ENCODE measurements at regions not wholly inside any gene's neighbourhood (a gene's known extent, or its start where the extent isn't known, plus 50 kb on each side); places are given as distances from the start of the nearest gene placed in this dataset.

- Mint-ChIP-seq H3K27ac (no peak overlapping the region), H3K4me3 (no peak overlapping the region), H3K36me3 (ENCODE audit: low read depth) (no peaks in the 10 kb centered on the region), H3K27me3 (ENCODE audit: insufficient read depth, low read depth, poor library complexity) (peaks cover 4% of the 10 kb centered on the region), H3K9me3 (no peaks in the 10 kb centered on the region), H3K4me1 (no peaks in the 10 kb centered on the region; the same call in 2 of the 3 replicates)
- Histone ChIP-seq H3K36me3 (ENCODE audit: insufficient read depth) (no peaks in the 10 kb centered on the region), H3K9me2 (ENCODE audit: insufficient read depth) (no peaks in the 10 kb centered on the region), H3K79me2 (replicated peaks; ENCODE audit: insufficient read depth) (no peaks in the 10 kb centered on the region), H3K4me2 (peak overlapping the region; percentile 32; the same call in 1 of the 2 replicates), H3K4me1 (ENCODE audit: insufficient read depth) (peaks cover 3% of the 10 kb centered on the region; the same call in 1 of the 2 replicates), H3K27ac (ENCODE audit: low read depth) (no peak overlapping the region), H2AFZ (no peak overlapping the region), H3K4me3 (no peak overlapping the region), H3K27me3 (ENCODE audit: insufficient read depth) (no peaks in the 10 kb centered on the region), H4K20me1 (replicated peaks; ENCODE audit: insufficient read depth) (no peaks in the 10 kb centered on the region), H3F3A (replicated peaks; ENCODE audit: low read depth) (no peaks in the 10 kb centered on the region)
- DNase-seq (ENCODE audit: low spot score) (peak; percentile 43), ATAC-seq (peak; percentile 40)
- no peak for TF ChIP-seq ZNF331 (CRISPR knock-in tag; IDR thresholded peaks at IDR 0.05; ENCODE audit: low read depth)
- no peak for TF ChIP-seq ZNF114 (CRISPR knock-in tag; IDR thresholded peaks at IDR 0.05)
- TF ChIP-seq EZH2phosphoT487 (IDR thresholded peaks at IDR 0.05; ENCODE audit: unreplicated experiment): no peak
- no peak for TF ChIP-seq JUNB (IDR thresholded peaks at IDR 0.05; ENCODE audit: unreplicated experiment)
- TF ChIP-seq POLR2AphosphoS5 (IDR thresholded peaks at IDR 0.05; ENCODE audit: low read depth): no peak
- no peak for TF ChIP-seq NANOG (IDR thresholded peaks at IDR 0.05; ENCODE audit: borderline replicate concordance)
- no peak for TF ChIP-seq STAT1 (IDR thresholded peaks at IDR 0.05; ENCODE audit: unreplicated experiment)
Measured at GRCh38 chr5:2039180-2039531, 156.4 kb upstream of the IRX4 start.

- ATAC-seq (peak; percentile 96), DNase-seq (ENCODE audit: low spot score) (peak; percentile 95)
- Mint-ChIP-seq H3K27me3 (ENCODE audit: insufficient read depth, low read depth, poor library complexity) (peaks cover 4% of the 10 kb centered on the region), H3K36me3 (ENCODE audit: low read depth) (no peaks in the 10 kb centered on the region), H3K9me3 (no peaks in the 10 kb centered on the region), H3K4me1 (no peaks in the 10 kb centered on the region; the same call in 2 of the 3 replicates), H3K4me3 (peak overlapping the region; percentile 62; the same call in 2 of the 3 replicates), H3K27ac (no peak overlapping the region)
- H3K4me2 ChIP-seq: peak overlapping the region; percentile 80
- peaks cover 3% of the 10 kb centered on the region; the same call in 1 of the 2 replicates for H3K4me1 ChIP-seq (ENCODE audit: insufficient read depth)
- H3K27ac ChIP-seq (ENCODE audit: low read depth): no peak overlapping the region
- H3F3A ChIP-seq (replicated peaks; ENCODE audit: low read depth): no peaks in the 10 kb centered on the region
- H2AFZ ChIP-seq: no peak overlapping the region
- peak overlapping the region; percentile 58 for H3K4me3 ChIP-seq
- no peaks in the 10 kb centered on the region for H3K27me3 ChIP-seq (ENCODE audit: insufficient read depth)
- TF ChIP-seq POLR2AphosphoS5 (IDR thresholded peaks at IDR 0.05; ENCODE audit: low read depth): no peak
- peak; percentile 52 to 72 for TF ChIP-seq CTCF (conservative IDR thresholded peaks at IDR 0.05; ENCODE audit: low read depth in 2 of 2)
- H3K79me2 ChIP-seq (replicated peaks; ENCODE audit: insufficient read depth): no peaks in the 10 kb centered on the region
- H3K9me2 ChIP-seq (ENCODE audit: insufficient read depth): no peaks in the 10 kb centered on the region
- no peaks in the 10 kb centered on the region for H3K36me3 ChIP-seq (ENCODE audit: insufficient read depth)
- H4K20me1 ChIP-seq (replicated peaks; ENCODE audit: insufficient read depth): no peaks in the 10 kb centered on the region
Measured at GRCh38 chr5:2038321-2039179, 155.8 kb upstream of the IRX4 start.

- Histone ChIP-seq H3K27ac (ENCODE audit: low read depth) (no peak overlapping the region), H3K4me3 (no peak overlapping the region), H3K9me2 (ENCODE audit: insufficient read depth) (no peaks in the 10 kb centered on the region), H3K4me1 (ENCODE audit: insufficient read depth) (peaks cover 3% of the 10 kb centered on the region; the same call in 1 of the 2 replicates), H3K4me2 (no peak overlapping the region), H3F3A (replicated peaks; ENCODE audit: low read depth) (no peaks in the 10 kb centered on the region), H3K27me3 (ENCODE audit: insufficient read depth) (no peaks in the 10 kb centered on the region), H2AFZ (no peak overlapping the region), H4K20me1 (replicated peaks; ENCODE audit: insufficient read depth) (no peaks in the 10 kb centered on the region), H3K79me2 (replicated peaks; ENCODE audit: insufficient read depth) (no peaks in the 10 kb centered on the region), H3K36me3 (ENCODE audit: insufficient read depth) (no peaks in the 10 kb centered on the region)
- ATAC-seq (no peak), DNase-seq (ENCODE audit: low spot score) (no peak)
- peaks cover 5% of the 10 kb centered on the region for H3K4me1 Mint-ChIP-seq
- no peaks in the 10 kb centered on the region for H3K36me3 Mint-ChIP-seq (ENCODE audit: low read depth)
- H3K27me3 Mint-ChIP-seq (ENCODE audit: insufficient read depth, low read depth, poor library complexity): peaks cover 9% of the 10 kb centered on the region
- H3K9me3 Mint-ChIP-seq: 0 out of 3 replicates have a peak, but pooled peaks cover 4% of the 10 kb centered on the region
- H3K4me3 Mint-ChIP-seq: no peak overlapping the region
- no peak overlapping the region for H3K27ac Mint-ChIP-seq
- TF ChIP-seq CTCF (conservative IDR thresholded peaks at IDR 0.05; ENCODE audit: low read depth in 2 of 2) (no peak), ETS1 (IDR thresholded peaks at IDR 0.05) (no peak), EZH2 (IDR thresholded peaks at IDR 0.05; ENCODE audit: low read depth, unreplicated experiment) (no peak), ZNF114 (CRISPR knock-in tag; IDR thresholded peaks at IDR 0.05) (no peak), ZNF331 (CRISPR knock-in tag; IDR thresholded peaks at IDR 0.05; ENCODE audit: low read depth) (no peak), POLR2AphosphoS5 (IDR thresholded peaks at IDR 0.05; ENCODE audit: low read depth) (no peak), EZH2phosphoT487 (IDR thresholded peaks at IDR 0.05; ENCODE audit: unreplicated experiment) (no peak), JUNB (IDR thresholded peaks at IDR 0.05; ENCODE audit: unreplicated experiment) (no peak), CREB1 (CRISPR knock-in tag; IDR thresholded peaks at IDR 0.05; ENCODE audit: low read depth) (no peak), STAT1 (IDR thresholded peaks at IDR 0.05; ENCODE audit: unreplicated experiment) (no peak)
Measured at GRCh38 chr5:2036885-2037284, 154.2 kb upstream of the IRX4 start.

Data from GM23338 (cell line).